Neural cell (in vitro differentiated cells): ENCODE measurements at regions not wholly inside any gene's neighbourhood (a gene's known extent, or its start where the extent isn't known, plus 50 kb on each side); places are given as distances from the start of the nearest gene placed in this dataset.

ENCODE experiments used
- H2AFZ ChIP-seq: fragments of 200-600, 300-800 bp; sonication (generic), shearing (Covaris generic); 2 replicates; pipeline ENCODE4 v1.6.0; 2014; ENCODE audit warnings: low read depth, mild to moderate bottlenecking, antibody characterized with exemption, low read length, moderate library complexity
- H3F3A ChIP-seq: fragments of 200-600 bp; shearing (Covaris generic); 2 replicates; pipeline ENCODE4 v1.6.1; 2016; ENCODE audit warnings: mild to moderate bottlenecking, moderate library complexity, mixed read lengths, antibody characterized with exemption, low read length; ENCODE audit not compliant: insufficient read depth, poor library complexity, severe bottlenecking
- H3K27ac ChIP-seq: fragments of 200-600, 300-800 bp; sonication (generic), shearing (Covaris generic); 2 replicates; pipeline ENCODE4 v1.5.1; 2014; ENCODE audit warnings: mild to moderate bottlenecking, low read length, moderate library complexity
- H3K27me3 ChIP-seq: fragments of 300-800, 200-600 bp; sonication (generic), shearing (Covaris generic); 2 replicates; pipeline ENCODE4 v1.6.0; 2014; ENCODE audit warnings: mild to moderate bottlenecking, low read depth, low read length, moderate library complexity; ENCODE audit not compliant: insufficient read depth
- H3K36me3 ChIP-seq: fragments of 300-800, 200-600 bp; sonication (generic), shearing (Covaris generic); 2 replicates; pipeline ENCODE4 v1.5.1; 2014; ENCODE audit warnings: mild to moderate bottlenecking, antibody characterized with exemption, low read length, moderate library complexity; ENCODE audit not compliant: insufficient read depth
- H3K4me2 ChIP-seq: fragments of 300-800, 200-600 bp; sonication (generic), shearing (Covaris generic); 2 replicates; pipeline ENCODE4 v1.6.0; 2014; ENCODE audit warnings: mild to moderate bottlenecking, low read length
- H3K4me3 ChIP-seq: fragments of 300-800, 200-600 bp; sonication (generic), shearing (Covaris generic); 2 replicates; pipeline ENCODE4 v1.5.1; 2014; ENCODE audit warnings: mild to moderate bottlenecking, low read length, moderate library complexity
- H3K79me2 ChIP-seq: fragments of 200-600 bp; shearing (Covaris generic); replicated peaks from 2 replicates; pipeline ENCODE4 v1.6.0; 2014; ENCODE audit warnings: mild to moderate bottlenecking, low read length, moderate library complexity; ENCODE audit not compliant: insufficient read depth
- H3K9ac ChIP-seq: fragments of 300-800, 200-600 bp; sonication (generic), shearing (Covaris generic); 2 replicates; pipeline ENCODE4 v1.6.1; 2016; ENCODE audit warnings: mild to moderate bottlenecking, low read length, mixed read lengths
- H3K9me2 ChIP-seq: fragments of 200-600 bp; shearing (Covaris generic); 2 replicates; pipeline ENCODE4 v1.6.1; 2016; ENCODE audit warnings: mild to moderate bottlenecking, low read length, mixed read lengths; ENCODE audit not compliant: insufficient read depth
- H3K9me3 ChIP-seq: fragments of 200-600, 300-800 bp; sonication (generic), shearing (Covaris generic); 2 replicates; pipeline ENCODE4 v1.6.1; 2016; ENCODE audit warnings: mild to moderate bottlenecking, mixed run types, low read length, moderate library complexity, mixed read lengths
- H4K20me1 ChIP-seq: fragments of 200-600 bp; shearing (Covaris generic); 2 replicates; pipeline ENCODE4 v1.6.1; 2016; ENCODE audit warnings: mild to moderate bottlenecking, mixed run types; ENCODE audit not compliant: insufficient read depth
- CTCF ChIP-seq: fragments of 450-650 bp; IDR thresholded peaks from 2 replicates; pipeline ENCODE4 v1.5.1; 2014; ENCODE audit warnings: antibody characterized with exemption, mild to moderate bottlenecking, moderate library complexity; ENCODE audit not compliant: poor library complexity, severe bottlenecking
- EP300 ChIP-seq: fragments of 450-650 bp; conservative IDR thresholded peaks from 2 replicates; pipeline ENCODE4 v1.6.1; 2014; ENCODE audit warnings: antibody characterized with exemption, mild to moderate bottlenecking, moderate library complexity; ENCODE audit not compliant: poor library complexity, severe bottlenecking
- EZH2 ChIP-seq: fragments of 200-600, 300-800 bp; shearing (Covaris generic), sonication (generic); IDR thresholded peaks from 2 replicates; pipeline ENCODE4 v1.6.1; 2014; ENCODE audit warnings: antibody characterized with exemption, low read length, borderline replicate concordance, mild to moderate bottlenecking; ENCODE audit not compliant: insufficient read depth, poor library complexity, severe bottlenecking
- MXI1 ChIP-seq: fragments of 450-650 bp; conservative IDR thresholded peaks from 2 replicates; pipeline ENCODE4 v1.6.1; 2014; ENCODE audit warnings: antibody characterized with exemption, mild to moderate bottlenecking; ENCODE audit not compliant: poor library complexity, severe bottlenecking
- POLR2AphosphoS5 ChIP-seq: IDR thresholded peaks from 2 replicates; pipeline ENCODE4 v1.6.1; 2012
- RAD21 ChIP-seq: fragments of 450-650 bp; conservative IDR thresholded peaks from 2 replicates; pipeline ENCODE4 v1.6.1; 2014; ENCODE audit warnings: antibody characterized with exemption, mild to moderate bottlenecking, moderate library complexity
- SMC3 ChIP-seq: fragments of 450-650 bp; conservative IDR thresholded peaks from 2 replicates; pipeline ENCODE4 v1.6.1; 2014; ENCODE audit warnings: antibody characterized with exemption, mild to moderate bottlenecking, moderate library complexity; ENCODE audit not compliant: poor library complexity
- TAF1 ChIP-seq: IDR thresholded peaks from 2 replicates; pipeline ENCODE4 v1.6.1; 2012; ENCODE audit warnings: low read depth
- TF ChIP-seq, protein P1 (sequence below): IDR thresholded peaks from 2 replicates; pipeline ENCODE4 v1.6.1; 2012; ENCODE audit warnings: borderline replicate concordance

- Histone ChIP-seq H3K79me2 (no peaks in the 10 kb centered on the region), H3K9me3 (no peaks in the 10 kb centered on the region), H3K36me3 (no peaks in the 10 kb centered on the region), H3K27me3 (no peaks in the 10 kb centered on the region), H3K9ac (no peak overlapping the region), H3F3A (no peaks in the 10 kb centered on the region), H3K9me2 (no peaks in the 10 kb centered on the region), H2AFZ (no peak overlapping the region), H3K27ac (no peak overlapping the region), H3K4me2 (no peak overlapping the region), H3K4me3 (no peak overlapping the region), H4K20me1 (no peaks in the 10 kb centered on the region)
- TF ChIP-seq POLR2AphosphoS5, result no peak
- TF ChIP-seq EP300, result no peak
- TF ChIP-seq CTCF, result no peak
- TF ChIP-seq, protein P1, sequence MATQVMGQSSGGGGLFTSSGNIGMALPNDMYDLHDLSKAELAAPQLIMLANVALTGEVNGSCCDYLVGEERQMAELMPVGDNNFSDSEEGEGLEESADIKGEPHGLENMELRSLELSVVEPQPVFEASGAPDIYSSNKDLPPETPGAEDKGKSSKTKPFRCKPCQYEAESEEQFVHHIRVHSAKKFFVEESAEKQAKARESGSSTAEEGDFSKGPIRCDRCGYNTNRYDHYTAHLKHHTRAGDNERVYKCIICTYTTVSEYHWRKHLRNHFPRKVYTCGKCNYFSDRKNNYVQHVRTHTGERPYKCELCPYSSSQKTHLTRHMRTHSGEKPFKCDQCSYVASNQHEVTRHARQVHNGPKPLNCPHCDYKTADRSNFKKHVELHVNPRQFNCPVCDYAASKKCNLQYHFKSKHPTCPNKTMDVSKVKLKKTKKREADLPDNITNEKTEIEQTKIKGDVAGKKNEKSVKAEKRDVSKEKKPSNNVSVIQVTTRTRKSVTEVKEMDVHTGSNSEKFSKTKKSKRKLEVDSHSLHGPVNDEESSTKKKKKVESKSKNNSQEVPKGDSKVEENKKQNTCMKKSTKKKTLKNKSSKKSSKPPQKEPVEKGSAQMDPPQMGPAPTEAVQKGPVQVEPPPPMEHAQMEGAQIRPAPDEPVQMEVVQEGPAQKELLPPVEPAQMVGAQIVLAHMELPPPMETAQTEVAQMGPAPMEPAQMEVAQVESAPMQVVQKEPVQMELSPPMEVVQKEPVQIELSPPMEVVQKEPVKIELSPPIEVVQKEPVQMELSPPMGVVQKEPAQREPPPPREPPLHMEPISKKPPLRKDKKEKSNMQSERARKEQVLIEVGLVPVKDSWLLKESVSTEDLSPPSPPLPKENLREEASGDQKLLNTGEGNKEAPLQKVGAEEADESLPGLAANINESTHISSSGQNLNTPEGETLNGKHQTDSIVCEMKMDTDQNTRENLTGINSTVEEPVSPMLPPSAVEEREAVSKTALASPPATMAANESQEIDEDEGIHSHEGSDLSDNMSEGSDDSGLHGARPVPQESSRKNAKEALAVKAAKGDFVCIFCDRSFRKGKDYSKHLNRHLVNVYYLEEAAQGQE, result no peak
- TF ChIP-seq SMC3, result no peak
- TF ChIP-seq MXI1, result no peak
- no peak for TF ChIP-seq EZH2
- no peak for TF ChIP-seq RAD21
- no peak for TF ChIP-seq TAF1
These were observed 1058.0 kb upstream of the CNTN5 start for GRCh38 chr11:97962758-97963157.

DNA sequence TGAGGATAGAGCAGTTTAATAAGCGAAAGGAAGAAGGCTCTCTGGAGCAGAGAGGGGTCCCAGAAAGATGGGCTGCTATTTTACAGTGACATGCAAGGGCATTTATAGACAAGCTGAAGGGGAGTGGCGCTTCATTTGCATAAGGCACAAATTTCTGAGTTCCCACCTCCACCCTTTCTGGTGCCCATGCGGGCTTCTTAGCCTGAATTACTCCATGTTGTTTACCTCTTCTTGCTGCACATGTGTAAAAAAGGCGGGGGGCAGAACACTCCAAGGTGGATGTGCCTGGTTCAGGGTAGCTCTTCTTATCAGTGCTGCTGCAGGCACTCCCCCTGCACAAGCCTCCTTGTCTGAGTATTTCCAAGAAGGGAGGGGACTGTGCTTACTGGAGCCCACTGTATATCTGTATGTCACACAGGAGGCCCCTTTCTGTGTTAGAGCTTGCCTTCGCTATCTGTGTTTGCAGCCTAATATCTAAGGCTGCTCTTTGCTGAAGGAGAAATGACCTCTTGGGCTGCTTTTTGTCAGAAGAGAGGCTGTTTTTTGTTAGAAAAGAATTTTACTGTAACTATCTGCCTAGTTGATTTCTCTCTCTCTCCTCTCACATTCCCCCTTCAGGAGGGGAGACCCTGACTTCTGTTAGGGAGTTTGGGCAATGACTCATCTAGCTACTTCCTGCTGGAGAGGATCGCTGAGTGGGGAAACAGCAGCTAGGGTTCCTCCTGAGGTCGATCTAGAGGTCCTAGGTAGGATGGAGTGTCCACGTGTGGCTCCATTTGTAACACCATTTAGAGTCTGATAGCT, 1057.0 kb upstream of the CNTN5 start:
- Histone ChIP-seq H3K36me3 (no peaks in the 10 kb centered on the region), H3K9me2 (no peaks in the 10 kb centered on the region), H3K4me2 (no peak overlapping the region), H3K79me2 (no peaks in the 10 kb centered on the region), H2AFZ (no peak overlapping the region), H3K9ac (no peak overlapping the region), H3K4me3 (no peak overlapping the region), H4K20me1 (no peaks in the 10 kb centered on the region), H3K27me3 (no peaks in the 10 kb centered on the region), H3K9me3 (no peaks in the 10 kb centered on the region), H3K27ac (no peak overlapping the region), H3F3A (no peaks in the 10 kb centered on the region)
- TF ChIP-seq TAF1, result no peak
